ENCODE measurements at regions not wholly inside any gene's neighbourhood (a gene's known extent, or its start where the extent isn't known, plus 50 kb on each side); places are given as distances from the start of the nearest gene placed in this dataset.

GRCh38 chr2:180358458-180358857 is 351.4 kb upstream of the CWC22 start (continued):
- TF ChIP-seq, protein P1, sequence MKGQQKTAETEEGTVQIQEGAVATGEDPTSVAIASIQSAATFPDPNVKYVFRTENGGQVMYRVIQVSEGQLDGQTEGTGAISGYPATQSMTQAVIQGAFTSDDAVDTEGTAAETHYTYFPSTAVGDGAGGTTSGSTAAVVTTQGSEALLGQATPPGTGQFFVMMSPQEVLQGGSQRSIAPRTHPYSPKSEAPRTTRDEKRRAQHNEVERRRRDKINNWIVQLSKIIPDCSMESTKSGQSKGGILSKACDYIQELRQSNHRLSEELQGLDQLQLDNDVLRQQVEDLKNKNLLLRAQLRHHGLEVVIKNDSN (IDR thresholded peaks at IDR 0.05; ENCODE audit: borderline replicate concordance, low read depth): no peak
- TF ChIP-seq MAX (IDR thresholded peaks at IDR 0.05; ENCODE audit: low read depth): no peak

- H2AFZ ChIP-seq (ENCODE audit: low read depth): no peak overlapping the region
- no peaks in the 10 kb centered on the region for H3F3A ChIP-seq (replicated peaks; ENCODE audit: insufficient read depth)
- H3K79me2 ChIP-seq (ENCODE audit: insufficient read depth): no peaks in the 10 kb centered on the region
- H3K27ac ChIP-seq (ENCODE audit: low read depth in 2 of 2, low read length in 1 of 2): no peak overlapping the region
- no peaks in the 10 kb centered on the region for H3K9me2 ChIP-seq
- TF ChIP-seq PBX3 (IDR thresholded peaks at IDR 0.05): no peak
- no peak for TF ChIP-seq POLR2AphosphoS5 (IDR thresholded peaks at IDR 0.05; ENCODE audit: low read depth, low read length)
- TF ChIP-seq RFX5 (IDR thresholded peaks at IDR 0.05; ENCODE audit: low read length): no peak
- no peak for TF ChIP-seq CTCF (IDR thresholded peaks at IDR 0.05)
- TF ChIP-seq USF2 (IDR thresholded peaks at IDR 0.05; ENCODE audit: borderline replicate concordance, low read depth, low read length): no peak
- no peak for TF ChIP-seq EZH2phosphoT487 (IDR thresholded peaks at IDR 0.05; ENCODE audit: borderline replicate concordance, low read depth)
- no peak for TF ChIP-seq FOSL2 (IDR thresholded peaks at IDR 0.05; ENCODE audit: borderline replicate concordance, low read depth)
- no peak for TF ChIP-seq RCOR1 (IDR thresholded peaks at IDR 0.05; ENCODE audit: low read length)
- TF ChIP-seq, protein P2, sequence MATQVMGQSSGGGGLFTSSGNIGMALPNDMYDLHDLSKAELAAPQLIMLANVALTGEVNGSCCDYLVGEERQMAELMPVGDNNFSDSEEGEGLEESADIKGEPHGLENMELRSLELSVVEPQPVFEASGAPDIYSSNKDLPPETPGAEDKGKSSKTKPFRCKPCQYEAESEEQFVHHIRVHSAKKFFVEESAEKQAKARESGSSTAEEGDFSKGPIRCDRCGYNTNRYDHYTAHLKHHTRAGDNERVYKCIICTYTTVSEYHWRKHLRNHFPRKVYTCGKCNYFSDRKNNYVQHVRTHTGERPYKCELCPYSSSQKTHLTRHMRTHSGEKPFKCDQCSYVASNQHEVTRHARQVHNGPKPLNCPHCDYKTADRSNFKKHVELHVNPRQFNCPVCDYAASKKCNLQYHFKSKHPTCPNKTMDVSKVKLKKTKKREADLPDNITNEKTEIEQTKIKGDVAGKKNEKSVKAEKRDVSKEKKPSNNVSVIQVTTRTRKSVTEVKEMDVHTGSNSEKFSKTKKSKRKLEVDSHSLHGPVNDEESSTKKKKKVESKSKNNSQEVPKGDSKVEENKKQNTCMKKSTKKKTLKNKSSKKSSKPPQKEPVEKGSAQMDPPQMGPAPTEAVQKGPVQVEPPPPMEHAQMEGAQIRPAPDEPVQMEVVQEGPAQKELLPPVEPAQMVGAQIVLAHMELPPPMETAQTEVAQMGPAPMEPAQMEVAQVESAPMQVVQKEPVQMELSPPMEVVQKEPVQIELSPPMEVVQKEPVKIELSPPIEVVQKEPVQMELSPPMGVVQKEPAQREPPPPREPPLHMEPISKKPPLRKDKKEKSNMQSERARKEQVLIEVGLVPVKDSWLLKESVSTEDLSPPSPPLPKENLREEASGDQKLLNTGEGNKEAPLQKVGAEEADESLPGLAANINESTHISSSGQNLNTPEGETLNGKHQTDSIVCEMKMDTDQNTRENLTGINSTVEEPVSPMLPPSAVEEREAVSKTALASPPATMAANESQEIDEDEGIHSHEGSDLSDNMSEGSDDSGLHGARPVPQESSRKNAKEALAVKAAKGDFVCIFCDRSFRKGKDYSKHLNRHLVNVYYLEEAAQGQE (IDR thresholded peaks at IDR 0.05; ENCODE audit: low read depth, low read length): no peak
- TF ChIP-seq, protein P3, sequence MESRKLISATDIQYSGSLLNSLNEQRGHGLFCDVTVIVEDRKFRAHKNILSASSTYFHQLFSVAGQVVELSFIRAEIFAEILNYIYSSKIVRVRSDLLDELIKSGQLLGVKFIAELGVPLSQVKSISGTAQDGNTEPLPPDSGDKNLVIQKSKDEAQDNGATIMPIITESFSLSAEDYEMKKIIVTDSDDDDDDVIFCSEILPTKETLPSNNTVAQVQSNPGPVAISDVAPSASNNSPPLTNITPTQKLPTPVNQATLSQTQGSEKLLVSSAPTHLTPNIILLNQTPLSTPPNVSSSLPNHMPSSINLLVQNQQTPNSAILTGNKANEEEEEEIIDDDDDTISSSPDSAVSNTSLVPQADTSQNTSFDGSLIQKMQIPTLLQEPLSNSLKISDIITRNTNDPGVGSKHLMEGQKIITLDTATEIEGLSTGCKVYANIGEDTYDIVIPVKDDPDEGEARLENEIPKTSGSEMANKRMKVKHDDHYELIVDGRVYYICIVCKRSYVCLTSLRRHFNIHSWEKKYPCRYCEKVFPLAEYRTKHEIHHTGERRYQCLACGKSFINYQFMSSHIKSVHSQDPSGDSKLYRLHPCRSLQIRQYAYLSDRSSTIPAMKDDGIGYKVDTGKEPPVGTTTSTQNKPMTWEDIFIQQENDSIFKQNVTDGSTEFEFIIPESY (IDR thresholded peaks at IDR 0.05; ENCODE audit: borderline replicate concordance, low read depth): no peak
- no peak for TF ChIP-seq TCF12 (IDR thresholded peaks at IDR 0.05)
- TF ChIP-seq ELF1 (IDR thresholded peaks at IDR 0.05): no peak
- H3K9ac ChIP-seq: no peak overlapping the region
- POLR2A ChIA-PET: no interaction called here
- H3K4me2 ChIP-seq: no peak overlapping the region
- H3K4me1 ChIP-seq (ENCODE audit: control insufficient read depth in 1 of 2, insufficient read depth in 2 of 2, low read depth in 1 of 2, low read length in 1 of 2): no peaks in the 10 kb centered on the region
- H3K9me3 ChIP-seq: no peaks in the 10 kb centered on the region
- CTCF ChIA-PET: no interaction called here
- H3K4me3 ChIP-seq (ENCODE audit: low read depth in 2 of 2, low read length in 1 of 2): no peak overlapping the region
- no peak for DNase-seq
- H4K20me1 ChIP-seq (ENCODE audit: insufficient read depth): no peaks in the 10 kb centered on the region
- no peaks in the 10 kb centered on the region for H3K36me3 ChIP-seq (replicated peaks in 1 of 2; ENCODE audit: control insufficient read depth in 1 of 2, insufficient read depth in 2 of 2, low read length in 1 of 2)
- no peaks in the 10 kb centered on the region for H3K27me3 ChIP-seq (ENCODE audit: insufficient read depth)
These were observed 349.6 kb upstream of the CWC22 start for GRCh38 chr2:180356676-180357075.

Data from SK-N-SH (cell line).